ENCODE measurements at regions not wholly inside any gene's neighbourhood (a gene's known extent, or its start where the extent isn't known, plus 50 kb on each side); places are given as distances from the start of the nearest gene placed in this dataset.

DNA sequence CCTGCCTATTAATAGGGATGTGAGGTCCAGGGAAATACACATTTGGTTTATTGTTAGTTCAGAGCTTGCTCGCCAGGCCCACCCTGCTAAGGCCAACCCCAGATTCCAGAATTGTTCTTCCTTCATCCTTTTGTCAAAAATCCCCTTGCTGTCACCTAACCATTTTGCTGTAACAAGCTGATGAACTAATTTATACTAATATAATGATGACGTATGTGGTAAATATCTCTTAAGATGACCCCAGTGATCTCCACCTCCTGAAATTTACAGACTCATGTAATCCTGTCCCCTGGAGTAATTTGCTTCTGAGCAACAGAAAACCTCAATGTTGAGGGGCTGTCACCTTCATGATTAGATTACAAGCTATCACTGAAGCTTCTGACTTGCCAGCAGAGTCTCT lies 236.3 kb upstream of the N4BP1 start:
- no peaks in the 10 kb centered on the region for H3K9me3 ChIP-seq (ENCODE audit: control insufficient read depth in 1 of 2, insufficient read depth in 1 of 2, low read depth in 1 of 2, low read length in 2 of 2)
- no TSS peak for BruUV-seq (replicated peaks)
- no peaks in the 10 kb centered on the region for H3K9me2 ChIP-seq (ENCODE audit: insufficient read depth)
- H2AFZ ChIP-seq (ENCODE audit: low read depth, low read length, poor library complexity, severe bottlenecking): no peak overlapping the region
- no peaks in the 10 kb centered on the region for H3K36me3 ChIP-seq (ENCODE audit: control insufficient read depth in 1 of 2, insufficient read depth in 2 of 2, low read length in 2 of 2)
- no peaks in the 10 kb centered on the region for H4K20me1 ChIP-seq (ENCODE audit: insufficient read depth)
- no peak overlapping the region for H3K9ac ChIP-seq (ENCODE audit: low read length)
- H3K4me1 ChIP-seq (ENCODE audit: control insufficient read depth in 1 of 2, insufficient read depth in 2 of 2, low read length in 2 of 2): no peaks in the 10 kb centered on the region
- no peak overlapping the region for H3K4me2 ChIP-seq (ENCODE audit: low read length)
- TF ChIP-seq JUND (IDR thresholded peaks at IDR 0.05) (no peak), RAD21 (IDR thresholded peaks at IDR 0.05; ENCODE audit: low read depth) (no peak), TCF7L2 (IDR thresholded peaks at IDR 0.05; ENCODE audit: borderline replicate concordance, extremely low read depth, insufficient read depth, insufficient read length) (no peak), ZFX (IDR thresholded peaks at IDR 0.05) (no peak)
- RAD21 ChIA-PET (ENCODE audit: low non-redundant PET in 1 of 2, low total read pairs in 2 of 2, uncharacterized antibody in 2 of 2, unreplicated experiment in 2 of 2): no interaction called here
- H3K79me2 ChIP-seq (ENCODE audit: insufficient read depth, low read length): no peaks in the 10 kb centered on the region
- ATAC-seq: no peak
- POLR2A ChIA-PET: no interaction called here
- CTCF ChIA-PET: no interaction called here
- DNase-seq (ENCODE audit: low read depth, low spot score): no peak
- no peak overlapping the region for H3K27ac ChIP-seq (ENCODE audit: low read depth, low read length)
- peaks cover 41% of the 10 kb centered on the region for H3K27me3 ChIP-seq (ENCODE audit: insufficient read depth, low read length)
- intact Hi-C loops (cut with micrococcal nuclease): no loop called here
- H3K4me3 ChIP-seq (replicated peaks in 1 of 2; ENCODE audit: low read depth in 1 of 2, low read length in 2 of 2): no peak overlapping the region

DNA sequence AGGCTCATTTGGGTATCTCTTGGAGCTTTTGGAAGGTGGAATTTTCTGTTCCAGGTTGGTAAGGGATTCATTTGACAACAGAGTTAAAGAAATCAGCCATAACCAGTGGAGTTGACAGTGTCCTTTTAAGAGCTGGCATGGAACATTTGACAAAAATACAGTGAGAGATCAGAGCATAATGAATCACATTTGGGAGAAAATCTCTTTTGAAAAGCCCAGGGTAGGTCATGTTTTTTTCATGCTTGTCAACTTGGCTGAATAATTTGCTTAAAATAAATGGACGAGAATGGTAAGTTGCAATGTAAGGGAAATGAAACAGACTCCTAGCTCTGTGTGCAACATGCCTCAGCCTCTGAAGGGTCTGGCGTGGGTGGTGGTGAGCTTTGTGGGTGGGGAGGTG lies 235.3 kb upstream of the N4BP1 start:
- H3K4me1 ChIP-seq (ENCODE audit: control insufficient read depth in 1 of 2, insufficient read depth in 2 of 2, low read length in 2 of 2): no peaks in the 10 kb centered on the region
- no peaks in the 10 kb centered on the region for H3K79me2 ChIP-seq (ENCODE audit: insufficient read depth, low read length)
- H3K27ac ChIP-seq (ENCODE audit: low read depth, low read length): no peak overlapping the region
- ChIA-PET CTCF (no interaction called here), RAD21 (ENCODE audit: low non-redundant PET in 1 of 2, low total read pairs in 2 of 2, uncharacterized antibody in 2 of 2, unreplicated experiment in 2 of 2) (interaction anchor here in 1 of 2 experiments (0.7 kb wide), 1 partner anchor 30 kb away, joined by 4 read pairs; no protein-coding TSS in a partner anchor), POLR2A (no interaction called here)
- H3K4me3 ChIP-seq (replicated peaks in 1 of 2; ENCODE audit: low read depth in 1 of 2, low read length in 2 of 2): no peak overlapping the region
- H2AFZ ChIP-seq (ENCODE audit: low read depth, low read length, poor library complexity, severe bottlenecking): no peak overlapping the region
- H3K9ac ChIP-seq (ENCODE audit: low read length): no peak overlapping the region
- no peaks in the 10 kb centered on the region for H3K9me2 ChIP-seq (ENCODE audit: insufficient read depth)
- no peaks in the 10 kb centered on the region for H4K20me1 ChIP-seq (ENCODE audit: insufficient read depth)
- H3K9me3 ChIP-seq (ENCODE audit: control insufficient read depth in 1 of 2, insufficient read depth in 1 of 2, low read depth in 1 of 2, low read length in 2 of 2): no peaks in the 10 kb centered on the region
- BruUV-seq (replicated peaks): no TSS peak
- H3K27me3 ChIP-seq (ENCODE audit: insufficient read depth, low read length): peaks cover 51% of the 10 kb centered on the region
- H3K36me3 ChIP-seq (ENCODE audit: control insufficient read depth in 1 of 2, insufficient read depth in 2 of 2, low read length in 2 of 2): no peaks in the 10 kb centered on the region
- intact Hi-C loops (cut with micrococcal nuclease): no loop called here
- TF ChIP-seq FOSL1 (IDR thresholded peaks at IDR 0.05; ENCODE audit: low read depth): no peak
- no peak for TF ChIP-seq YY1 (IDR thresholded peaks at IDR 0.05; ENCODE audit: extremely low read depth, insufficient replicate concordance, low read depth, low read length)
- TF ChIP-seq, protein P1, sequence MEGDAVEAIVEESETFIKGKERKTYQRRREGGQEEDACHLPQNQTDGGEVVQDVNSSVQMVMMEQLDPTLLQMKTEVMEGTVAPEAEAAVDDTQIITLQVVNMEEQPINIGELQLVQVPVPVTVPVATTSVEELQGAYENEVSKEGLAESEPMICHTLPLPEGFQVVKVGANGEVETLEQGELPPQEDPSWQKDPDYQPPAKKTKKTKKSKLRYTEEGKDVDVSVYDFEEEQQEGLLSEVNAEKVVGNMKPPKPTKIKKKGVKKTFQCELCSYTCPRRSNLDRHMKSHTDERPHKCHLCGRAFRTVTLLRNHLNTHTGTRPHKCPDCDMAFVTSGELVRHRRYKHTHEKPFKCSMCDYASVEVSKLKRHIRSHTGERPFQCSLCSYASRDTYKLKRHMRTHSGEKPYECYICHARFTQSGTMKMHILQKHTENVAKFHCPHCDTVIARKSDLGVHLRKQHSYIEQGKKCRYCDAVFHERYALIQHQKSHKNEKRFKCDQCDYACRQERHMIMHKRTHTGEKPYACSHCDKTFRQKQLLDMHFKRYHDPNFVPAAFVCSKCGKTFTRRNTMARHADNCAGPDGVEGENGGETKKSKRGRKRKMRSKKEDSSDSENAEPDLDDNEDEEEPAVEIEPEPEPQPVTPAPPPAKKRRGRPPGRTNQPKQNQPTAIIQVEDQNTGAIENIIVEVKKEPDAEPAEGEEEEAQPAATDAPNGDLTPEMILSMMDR (IDR thresholded peaks at IDR 0.05 in 2 of 3, conservative IDR thresholded peaks at IDR 0.05 in 1 of 3; ENCODE audit: borderline replicate concordance in 1 of 3, insufficient read depth in 1 of 3, low read depth in 2 of 3, low read length in 2 of 3): no peak
- no peak for TF ChIP-seq POLR2A (IDR thresholded peaks at IDR 0.05; ENCODE audit: borderline replicate concordance, extremely low read depth, insufficient read depth, insufficient read length)
- no peak for TF ChIP-seq SIN3A (IDR thresholded peaks at IDR 0.05; ENCODE audit: low read depth)
- TF ChIP-seq, protein P2, sequence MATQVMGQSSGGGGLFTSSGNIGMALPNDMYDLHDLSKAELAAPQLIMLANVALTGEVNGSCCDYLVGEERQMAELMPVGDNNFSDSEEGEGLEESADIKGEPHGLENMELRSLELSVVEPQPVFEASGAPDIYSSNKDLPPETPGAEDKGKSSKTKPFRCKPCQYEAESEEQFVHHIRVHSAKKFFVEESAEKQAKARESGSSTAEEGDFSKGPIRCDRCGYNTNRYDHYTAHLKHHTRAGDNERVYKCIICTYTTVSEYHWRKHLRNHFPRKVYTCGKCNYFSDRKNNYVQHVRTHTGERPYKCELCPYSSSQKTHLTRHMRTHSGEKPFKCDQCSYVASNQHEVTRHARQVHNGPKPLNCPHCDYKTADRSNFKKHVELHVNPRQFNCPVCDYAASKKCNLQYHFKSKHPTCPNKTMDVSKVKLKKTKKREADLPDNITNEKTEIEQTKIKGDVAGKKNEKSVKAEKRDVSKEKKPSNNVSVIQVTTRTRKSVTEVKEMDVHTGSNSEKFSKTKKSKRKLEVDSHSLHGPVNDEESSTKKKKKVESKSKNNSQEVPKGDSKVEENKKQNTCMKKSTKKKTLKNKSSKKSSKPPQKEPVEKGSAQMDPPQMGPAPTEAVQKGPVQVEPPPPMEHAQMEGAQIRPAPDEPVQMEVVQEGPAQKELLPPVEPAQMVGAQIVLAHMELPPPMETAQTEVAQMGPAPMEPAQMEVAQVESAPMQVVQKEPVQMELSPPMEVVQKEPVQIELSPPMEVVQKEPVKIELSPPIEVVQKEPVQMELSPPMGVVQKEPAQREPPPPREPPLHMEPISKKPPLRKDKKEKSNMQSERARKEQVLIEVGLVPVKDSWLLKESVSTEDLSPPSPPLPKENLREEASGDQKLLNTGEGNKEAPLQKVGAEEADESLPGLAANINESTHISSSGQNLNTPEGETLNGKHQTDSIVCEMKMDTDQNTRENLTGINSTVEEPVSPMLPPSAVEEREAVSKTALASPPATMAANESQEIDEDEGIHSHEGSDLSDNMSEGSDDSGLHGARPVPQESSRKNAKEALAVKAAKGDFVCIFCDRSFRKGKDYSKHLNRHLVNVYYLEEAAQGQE (IDR thresholded peaks at IDR 0.05; ENCODE audit: low read depth): no peak
- no peak for TF ChIP-seq TCF7L2 (IDR thresholded peaks at IDR 0.05; ENCODE audit: borderline replicate concordance, extremely low read depth, insufficient read depth, insufficient read length)
- TF ChIP-seq SP1 (IDR thresholded peaks at IDR 0.05; ENCODE audit: low read depth): no peak
- no peak for TF ChIP-seq SRF (IDR thresholded peaks at IDR 0.05; ENCODE audit: low read depth)
- TF ChIP-seq EZH2phosphoT487 (IDR thresholded peaks at IDR 0.05; ENCODE audit: borderline replicate concordance): no peak
- TF ChIP-seq CEBPB (IDR thresholded peaks at IDR 0.05; ENCODE audit: low read depth): no peak
- ATAC-seq (no peak), DNase-seq (ENCODE audit: low read depth, low spot score) (no peak)
- no peak overlapping the region for H3K4me2 ChIP-seq (ENCODE audit: low read length)
